Esophagus squamous epithelium (tissue), 5 donors: ENCODE measurements at regions not wholly inside any gene's neighbourhood (a gene's known extent, or its start where the extent isn't known, plus 50 kb on each side); places are given as distances from the start of the nearest gene placed in this dataset.

ENCODE experiments used
- DNase-seq: peaks from one replicate; lab custom pipeline; 2025; lab: John Stamatoyannopoulos, UW
- H3K27ac ChIP-seq, 4 donors: fragments of 200-600 bp; sonication (generic); one replicate each; pipeline ENCODE4 v1.5.1; 2016 to 2019; ENCODE audit warnings: mild to moderate bottlenecking in 1 of 4
- H3K27me3 ChIP-seq, 4 donors: fragments of 200-600 bp; sonication (generic); 1 replicate in 3 of 4; 2 replicates in 1 of 4; pipeline versions ENCODE4 v1.5.1 to v1.6.0; 2017 to 2021; ENCODE audit warnings: antibody characterized with exemption in 1 of 4
- H3K36me3 ChIP-seq, 3 donors: fragments of 200-600 bp; sonication (generic); one replicate each; pipeline ENCODE4 v1.5.1; 2016 to 2019
- H3K4me1 ChIP-seq, 3 donors: fragments of 200-600 bp; sonication (generic); one replicate each; pipeline ENCODE4 v1.5.1; 2017 to 2019
- H3K4me3 ChIP-seq, 4 donors: fragments of 200-600 bp; sonication (generic); 1 replicate in 3 of 4; 2 replicates in 1 of 4; pipeline ENCODE4 v1.5.1; 2016 to 2019; ENCODE audit warnings: mild to moderate bottlenecking in 2 of 4, moderate library complexity in 1 of 4
- H3K9me3 ChIP-seq, 3 donors: fragments of 200-600 bp; sonication (generic); one replicate each; pipeline ENCODE4 v1.5.1; 2016 to 2019
- POLR2A ChIP-seq, 4 donors: fragments of 450-650 bp; IDR thresholded peaks; one replicate each; pipeline ENCODE4 v1.6.1; 2017; ENCODE audit warnings: antibody characterized with exemption in 4 of 4, mild to moderate bottlenecking in 4 of 4, moderate library complexity in 3 of 4
- WGBS, 2 donors: methylation state at CpG; one replicate each; pipeline ENCODE4 v1.1.5; 2018; 5-methylcytosine and 5-hydroxymethylcytosine counted together
- intact Hi-C: fragments of 100-400 bp; cut with DNase I; formaldehyde crosslinking; loops from one replicate; pipeline ENCODE4 v1.15.0; 2022
- TF ChIP-seq, protein P1 (sequence below), 6 experiments: fragments of 450-650 bp in 4 of 6; fragments of 200-600 bp in 2 of 6; sonication (generic) in 2 of 6; IDR thresholded peaks; one replicate each; pipeline ENCODE4 v1.5.1; 2016 to 2019; ENCODE audit warnings: antibody characterized with exemption in 6 of 6, mild to moderate bottlenecking in 4 of 6, moderate library complexity in 4 of 6
- donor health status: DM: yes; HTN: yes; CAD: no.

- no peak for DNase-seq
- no peak for TF ChIP-seq POLR2A (IDR thresholded peaks at IDR 0.05)
- TF ChIP-seq, protein P1, sequence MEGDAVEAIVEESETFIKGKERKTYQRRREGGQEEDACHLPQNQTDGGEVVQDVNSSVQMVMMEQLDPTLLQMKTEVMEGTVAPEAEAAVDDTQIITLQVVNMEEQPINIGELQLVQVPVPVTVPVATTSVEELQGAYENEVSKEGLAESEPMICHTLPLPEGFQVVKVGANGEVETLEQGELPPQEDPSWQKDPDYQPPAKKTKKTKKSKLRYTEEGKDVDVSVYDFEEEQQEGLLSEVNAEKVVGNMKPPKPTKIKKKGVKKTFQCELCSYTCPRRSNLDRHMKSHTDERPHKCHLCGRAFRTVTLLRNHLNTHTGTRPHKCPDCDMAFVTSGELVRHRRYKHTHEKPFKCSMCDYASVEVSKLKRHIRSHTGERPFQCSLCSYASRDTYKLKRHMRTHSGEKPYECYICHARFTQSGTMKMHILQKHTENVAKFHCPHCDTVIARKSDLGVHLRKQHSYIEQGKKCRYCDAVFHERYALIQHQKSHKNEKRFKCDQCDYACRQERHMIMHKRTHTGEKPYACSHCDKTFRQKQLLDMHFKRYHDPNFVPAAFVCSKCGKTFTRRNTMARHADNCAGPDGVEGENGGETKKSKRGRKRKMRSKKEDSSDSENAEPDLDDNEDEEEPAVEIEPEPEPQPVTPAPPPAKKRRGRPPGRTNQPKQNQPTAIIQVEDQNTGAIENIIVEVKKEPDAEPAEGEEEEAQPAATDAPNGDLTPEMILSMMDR (IDR thresholded peaks at IDR 0.05): no peak
- peak overlapping the region in 1 of 4 donors; percentile 48 for H3K27ac ChIP-seq
- 38 to 50% methylated on average over 1 to 3 of the region's 4 CpGs for WGBS, 2 donors
- H3K4me1 ChIP-seq: peaks cover 7 to 21% (median 9%) of the 10 kb centered on the region in 3 donors
- no peaks in the 10 kb centered on the region for H3K9me3 ChIP-seq
- intact Hi-C loops: no loop called here
- H3K4me3 ChIP-seq: no peak overlapping the region
- no peaks in the 10 kb centered on the region for H3K36me3 ChIP-seq
- H3K27me3 ChIP-seq: no peaks in the 10 kb centered on the region
Measured at GRCh38 chr13:40476175-40476958, 190.1 kb downstream of the FOXO1 start.

DNA sequence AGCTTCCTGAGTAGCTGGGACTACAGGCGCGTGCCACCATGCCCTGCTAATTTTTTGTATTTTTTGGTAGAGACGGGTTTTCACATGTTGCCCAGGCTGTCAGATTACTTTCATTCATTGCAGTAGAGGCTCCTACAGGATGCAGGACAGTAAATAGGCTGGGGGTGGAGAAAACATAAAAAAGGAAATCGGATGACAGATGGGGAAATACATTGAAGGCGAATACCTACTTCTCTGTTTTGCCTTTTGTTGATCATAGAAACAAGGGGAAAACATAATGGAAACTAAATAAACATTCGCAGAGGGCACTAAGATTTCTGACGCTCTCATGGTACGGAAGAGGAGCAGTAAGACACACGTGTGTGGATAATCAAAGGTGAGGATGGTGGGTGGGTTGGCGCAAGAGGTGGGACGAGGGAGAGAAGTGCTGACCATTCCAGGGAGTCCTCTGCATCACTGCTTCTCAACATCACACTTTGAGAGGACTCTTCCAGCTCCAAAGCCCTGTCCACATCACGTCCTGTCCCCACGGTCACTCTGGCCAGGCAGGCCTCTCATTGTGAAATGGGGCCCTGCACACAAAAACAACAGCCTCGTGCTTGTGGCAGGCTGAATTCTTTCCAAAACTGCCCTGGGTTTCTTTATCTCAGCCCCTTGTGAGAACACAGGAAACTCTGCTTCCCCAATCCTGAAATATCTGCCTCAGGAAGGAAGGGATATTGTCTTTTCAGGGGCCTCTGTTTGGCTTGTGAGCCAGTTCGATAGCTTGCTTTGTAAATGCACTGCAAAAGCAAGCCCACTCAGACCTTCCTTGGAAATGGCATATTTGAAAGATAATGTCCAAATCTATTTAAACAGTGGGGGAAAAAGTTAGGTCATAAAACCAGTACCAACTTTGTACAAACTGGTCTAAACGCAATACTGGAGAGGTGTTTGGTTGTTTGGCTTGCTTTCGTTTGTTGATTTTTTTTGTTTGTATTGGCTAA lies 188.5 kb downstream of the FOXO1 start:
- DNase-seq: no peak
- Histone ChIP-seq H3K36me3 (no peaks in the 10 kb centered on the region), H3K9me3 (no peaks in the 10 kb centered on the region), H3K4me3 (no peak overlapping the region), H3K4me1 (peaks cover 7 to 21% (median 9%) of the 10 kb centered on the region in 3 donors), H3K27me3 (no peaks in the 10 kb centered on the region), H3K27ac (peak overlapping the region in 3 of 4 donors; percentile 16 to 54 (median 40))
- WGBS, 2 donors: 72 to 76% methylated on average over 14 to 17 of the region's 17 CpGs
- intact Hi-C loops: no loop called here
- TF ChIP-seq, protein P1 (IDR thresholded peaks at IDR 0.05): no peak
- no peak for TF ChIP-seq POLR2A (IDR thresholded peaks at IDR 0.05)

- DNase-seq: no peak
- Histone ChIP-seq H3K27me3 (no peaks in the 10 kb centered on the region), H3K4me1 (peaks cover 7 to 24% (median 9%) of the 10 kb centered on the region in 3 donors), H3K27ac (no peak overlapping the region), H3K9me3 (no peaks in the 10 kb centered on the region), H3K36me3 (no peaks in the 10 kb centered on the region), H3K4me3 (no peak overlapping the region)
- intact Hi-C loops: no loop called here
- 88 to 93% methylated on average over 7 of the region's 7 CpGs for WGBS, 2 donors
- TF ChIP-seq POLR2A (IDR thresholded peaks at IDR 0.05): no peak
- TF ChIP-seq, protein P1 (IDR thresholded peaks at IDR 0.05): no peak
Measured at GRCh38 chr13:40478775-40479174, 187.7 kb downstream of the FOXO1 start.

- Histone ChIP-seq H3K27ac (no peak overlapping the region), H3K4me3 (no peak overlapping the region), H3K27me3 (no peaks in the 10 kb centered on the region), H3K36me3 (no peaks in the 10 kb centered on the region), H3K4me1 (peaks cover 7 to 29% (median 9%) of the 10 kb centered on the region in 3 donors), H3K9me3 (no peaks in the 10 kb centered on the region)
- TF ChIP-seq, protein P1 (IDR thresholded peaks at IDR 0.05): no peak
- TF ChIP-seq POLR2A (IDR thresholded peaks at IDR 0.05): no peak
- no peak for DNase-seq
- WGBS, 2 donors: 92 to 94% methylated on average over 9 to 10 of the region's 28 CpGs
- intact Hi-C loops: no loop called here
Measured at GRCh38 chr13:40479196-40479845, 187.1 kb downstream of the FOXO1 start.
